ENCODE measurements at regions not wholly inside any gene's neighbourhood (a gene's known extent, or its start where the extent isn't known, plus 50 kb on each side); places are given as distances from the start of the nearest gene placed in this dataset.

- Histone ChIP-seq H3K9me3 (ENCODE audit: severe bottlenecking) (no peaks in the 10 kb centered on the region), H3K27ac (no peak overlapping the region), H3K27me3 (ENCODE audit: insufficient read depth, low read depth, severe bottlenecking) (no peaks in the 10 kb centered on the region), H3K4me3 (ENCODE audit: low read depth, low read length) (no peak overlapping the region), H3K36me3 (no peaks in the 10 kb centered on the region)
- DNase-seq, result no peak
- no peak for TF ChIP-seq CTCF (IDR thresholded peaks at IDR 0.05; ENCODE audit: low read depth, low read length)
Measured at GRCh38 chr3:104696470-104696869, 670.2 kb upstream of the ALCAM start.

DNA sequence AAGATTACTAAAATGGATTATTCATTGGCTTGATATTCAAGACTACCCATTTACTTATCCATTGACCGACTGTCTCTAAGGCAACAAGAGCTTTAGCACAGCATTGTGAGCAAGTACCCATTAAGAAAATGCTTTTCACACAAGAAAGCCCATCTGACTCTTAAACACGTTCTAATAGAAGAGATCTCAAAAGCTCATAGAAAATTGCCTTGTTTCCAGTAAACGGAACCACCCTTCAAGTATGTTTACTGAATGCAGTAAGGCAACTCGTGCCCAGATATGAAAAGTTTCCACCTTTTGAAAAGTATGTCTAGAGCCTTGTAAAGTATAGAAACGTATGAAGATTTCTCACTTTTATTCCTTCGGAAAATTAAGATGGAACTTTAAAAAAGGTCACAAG lies 655.3 kb upstream of the ALCAM start:
- no peak for TF ChIP-seq CTCF (IDR thresholded peaks at IDR 0.05; ENCODE audit: low read depth, low read length)
- DNase-seq, result no peak
- no peaks in the 10 kb centered on the region for H3K36me3 ChIP-seq
- no peaks in the 10 kb centered on the region for H3K27me3 ChIP-seq (ENCODE audit: insufficient read depth, low read depth, severe bottlenecking)
- no peak overlapping the region for H3K4me3 ChIP-seq (ENCODE audit: low read depth, low read length)
- H3K27ac ChIP-seq, result no peak overlapping the region
- no peaks in the 10 kb centered on the region for H3K9me3 ChIP-seq (ENCODE audit: severe bottlenecking)

DNA sequence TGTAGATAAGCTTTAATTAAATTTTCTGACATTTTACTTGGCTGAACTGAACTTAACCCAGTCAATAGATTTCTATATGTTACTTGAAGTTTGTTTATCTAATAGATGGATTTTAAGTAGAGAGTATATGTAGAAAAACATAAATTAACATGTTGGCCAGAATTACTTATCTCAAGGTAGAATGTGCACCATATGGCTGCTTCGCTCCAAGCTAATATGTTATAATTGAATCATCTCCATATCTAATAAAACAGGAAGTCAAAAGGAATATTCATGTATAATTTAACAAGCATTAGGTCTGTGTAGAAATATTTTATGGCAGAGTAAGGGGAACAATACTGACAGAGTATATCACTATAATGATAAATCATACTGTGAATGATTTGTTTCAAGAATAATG lies 650.7 kb upstream of the ALCAM start:
- Histone ChIP-seq H3K4me3 (ENCODE audit: low read depth, low read length) (no peak overlapping the region), H3K36me3 (no peaks in the 10 kb centered on the region), H3K27ac (no peak overlapping the region), H3K27me3 (ENCODE audit: insufficient read depth, low read depth, severe bottlenecking) (no peaks in the 10 kb centered on the region), H3K9me3 (ENCODE audit: severe bottlenecking) (no peaks in the 10 kb centered on the region)
- no peak for TF ChIP-seq CTCF (IDR thresholded peaks at IDR 0.05; ENCODE audit: low read depth, low read length)
- DNase-seq, result no peak

DNA sequence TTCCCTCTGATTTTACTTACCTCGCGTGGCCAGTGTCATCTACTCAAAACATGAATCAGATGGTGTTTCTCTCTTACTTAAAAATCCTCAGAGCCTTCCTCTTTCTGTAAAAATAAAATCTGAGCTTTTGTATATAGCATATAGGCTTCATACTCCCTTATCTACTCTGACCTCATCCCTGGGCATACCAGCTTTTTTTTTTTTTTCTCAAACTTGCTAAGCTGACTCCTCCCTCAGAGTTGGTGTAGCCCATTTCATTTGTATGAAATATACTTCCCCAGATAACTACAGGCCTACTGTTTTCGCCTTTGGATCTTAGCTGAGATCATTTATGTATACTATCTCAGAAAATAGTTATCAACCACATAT lies 648.9 kb upstream of the ALCAM start:
- Histone ChIP-seq H3K27me3 (ENCODE audit: insufficient read depth, low read depth, severe bottlenecking) (no peaks in the 10 kb centered on the region), H3K36me3 (no peaks in the 10 kb centered on the region), H3K9me3 (ENCODE audit: severe bottlenecking) (no peaks in the 10 kb centered on the region), H3K27ac (no peak overlapping the region), H3K4me3 (ENCODE audit: low read depth, low read length) (no peak overlapping the region)
- no peak for TF ChIP-seq CTCF (IDR thresholded peaks at IDR 0.05; ENCODE audit: low read depth, low read length)
- DNase-seq, result no peak

GRCh38 chr3:104723000-104723399 lies 643.7 kb upstream of the ALCAM start:
- Histone ChIP-seq H3K27ac (no peak overlapping the region), H3K9me3 (ENCODE audit: severe bottlenecking) (no peaks in the 10 kb centered on the region), H3K27me3 (ENCODE audit: insufficient read depth, low read depth, severe bottlenecking) (no peaks in the 10 kb centered on the region), H3K36me3 (no peaks in the 10 kb centered on the region), H3K4me3 (ENCODE audit: low read depth, low read length) (no peak overlapping the region)
- DNase-seq, result no peak
- no peak for TF ChIP-seq CTCF (IDR thresholded peaks at IDR 0.05; ENCODE audit: low read depth, low read length)

- TF ChIP-seq CTCF (IDR thresholded peaks at IDR 0.05; ENCODE audit: low read depth, low read length), result no peak
- Histone ChIP-seq H3K27me3 (ENCODE audit: insufficient read depth, low read depth, severe bottlenecking) (no peaks in the 10 kb centered on the region), H3K4me3 (ENCODE audit: low read depth, low read length) (no peak overlapping the region), H3K27ac (no peak overlapping the region), H3K9me3 (ENCODE audit: severe bottlenecking) (no peaks in the 10 kb centered on the region), H3K36me3 (no peaks in the 10 kb centered on the region)
- no peak for DNase-seq
Measured at GRCh38 chr3:104731074-104731473, 635.6 kb upstream of the ALCAM start.
